Astrocyte (in vitro differentiated cells and primary cell): ENCODE measurements at regions not wholly inside any gene's neighbourhood (a gene's known extent, or its start where the extent isn't known, plus 50 kb on each side); places are given as distances from the start of the nearest gene placed in this dataset.

Experiments used
- DNase-seq: peaks from one replicate; pipeline ENCODE4 v3.0.0-alpha.2; 2010; ENCODE audit warnings: low read depth
- FAIRE-seq: peaks from 2 replicates; lab custom pipeline; 2011; peaks lifted over from hg19 to GRCh38; lab: Jason Lieb, UNC
- H2AFZ ChIP-seq: 2 replicates; pipeline ENCODE4 v1.6.0; 2012; ENCODE audit warnings: low read depth, low read length, inconsistent platforms
- H3K27ac ChIP-seq: 2 replicates; pipeline ENCODE4 v1.5.1; 2011; ENCODE audit warnings: low read depth, low read length, inconsistent platforms
- H3K27me3 ChIP-seq: 2 replicates; pipeline ENCODE4 v1.6.0; 2011; ENCODE audit warnings: low read length, inconsistent platforms; ENCODE audit not compliant: insufficient read depth
- H3K36me3 ChIP-seq: 2 replicates; pipeline ENCODE4 v1.5.1; 2011; ENCODE audit warnings: low read length, inconsistent platforms; ENCODE audit not compliant: insufficient read depth
- H3K4me1 ChIP-seq: 2 replicates; pipeline ENCODE4 v1.5.1; 2011; ENCODE audit warnings: low read length, inconsistent platforms; ENCODE audit not compliant: insufficient read depth
- H3K4me2 ChIP-seq: 2 replicates; pipeline ENCODE4 v1.6.0; 2012; ENCODE audit warnings: low read length, inconsistent platforms
- H3K4me3 ChIP-seq: 2 replicates; pipeline ENCODE4 v1.5.1; 2011; ENCODE audit warnings: low read depth, mild to moderate bottlenecking, low read length, inconsistent platforms; ENCODE audit not compliant: insufficient read depth
- H3K79me2 ChIP-seq: 2 replicates; pipeline ENCODE4 v1.6.0; 2012; ENCODE audit warnings: mild to moderate bottlenecking, low read length, inconsistent platforms; ENCODE audit not compliant: insufficient read depth
- H3K9ac ChIP-seq: 2 replicates; pipeline ENCODE4 v1.6.0; 2012; ENCODE audit warnings: mild to moderate bottlenecking, low read length, inconsistent platforms
- H3K9me3 ChIP-seq: 2 replicates; pipeline ENCODE4 v1.5.1; 2012; ENCODE audit warnings: low read depth, mild to moderate bottlenecking, low read length, inconsistent platforms; ENCODE audit not compliant: insufficient read depth
- H4K20me1 ChIP-seq: 2 replicates; pipeline ENCODE4 v1.6.0; 2012; ENCODE audit warnings: low read length, inconsistent platforms; ENCODE audit not compliant: insufficient read depth
- H3K27ac Mint-ChIP-seq: one replicate; pipeline ENCODE4 v1.8.0; 2021; ENCODE audit warnings: mild to moderate bottlenecking, mixed read lengths; ENCODE audit not compliant: unreplicated experiment
- H3K27me3 Mint-ChIP-seq: one replicate; pipeline ENCODE4 v1.8.0; 2021; ENCODE audit warnings: low read depth, mixed read lengths; ENCODE audit not compliant: unreplicated experiment
- H3K36me3 Mint-ChIP-seq: one replicate; pipeline ENCODE4 v1.8.0; 2021; ENCODE audit warnings: low read depth, mixed read lengths; ENCODE audit not compliant: unreplicated experiment
- H3K4me1 Mint-ChIP-seq: one replicate; pipeline ENCODE4 v1.8.0; 2021; ENCODE audit warnings: low read depth, mixed read lengths; ENCODE audit not compliant: unreplicated experiment
- H3K4me3 Mint-ChIP-seq: one replicate; pipeline ENCODE4 v1.8.0; 2021; ENCODE audit warnings: mild to moderate bottlenecking, moderate library complexity, mixed read lengths; ENCODE audit not compliant: unreplicated experiment
- H3K9me3 Mint-ChIP-seq: one replicate; pipeline ENCODE4 v1.8.0; 2021; ENCODE audit warnings: mild to moderate bottlenecking, mixed read lengths; ENCODE audit not compliant: unreplicated experiment
- EZH2 ChIP-seq: IDR thresholded peaks from 2 replicates; pipeline ENCODE4 v1.6.1; 2012; ENCODE audit warnings: mild to moderate bottlenecking, low read length, inconsistent platforms; ENCODE audit not compliant: insufficient read depth
- TF ChIP-seq, protein P1 (sequence below): IDR thresholded peaks from 2 replicates; pipeline ENCODE4 v1.5.1; 2011; ENCODE audit warnings: low read depth, mild to moderate bottlenecking, inconsistent platforms, low read length, moderate library complexity; ENCODE audit not compliant: insufficient read depth

DNA sequence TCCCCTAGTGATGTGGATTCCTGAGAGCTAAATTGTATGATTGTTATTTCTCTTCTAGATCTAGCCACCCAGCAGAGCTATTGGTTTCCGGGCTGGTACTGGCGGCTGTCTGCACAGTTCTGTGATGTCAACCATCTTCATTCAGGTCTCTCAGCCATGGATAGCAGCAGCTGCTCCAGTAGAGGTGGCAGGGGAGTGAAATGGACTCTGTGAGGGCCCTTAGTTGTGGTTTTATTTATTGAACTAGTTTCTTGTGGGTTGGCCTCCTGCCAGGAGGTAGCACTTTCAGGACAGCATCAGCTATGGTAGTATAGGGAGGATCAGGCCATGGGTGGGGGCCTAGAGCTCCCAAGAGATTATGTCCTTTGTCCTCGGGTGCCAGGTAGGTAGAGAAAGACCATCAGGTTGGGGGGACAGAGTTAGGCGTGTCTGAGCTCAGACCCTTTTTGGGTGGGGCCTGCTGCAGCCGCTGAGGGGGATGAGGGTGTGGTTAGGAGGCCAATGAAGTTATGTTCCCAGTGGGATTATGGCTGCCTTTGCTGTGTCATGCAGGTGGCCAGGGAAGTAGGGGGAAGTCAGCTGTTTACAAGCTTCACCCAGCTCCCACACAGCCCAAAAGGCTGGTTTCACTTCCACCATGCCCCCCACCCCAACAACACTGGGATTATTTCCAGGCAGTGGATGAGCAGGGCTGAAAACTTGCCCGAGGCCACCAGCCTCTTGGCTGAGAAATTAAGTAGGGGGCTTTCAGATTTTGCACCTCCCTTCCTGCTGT is 55.1 kb upstream of the RGS4 start:
- Histone ChIP-seq H2AFZ (no peak overlapping the region), H4K20me1 (no peaks in the 10 kb centered on the region), H3K9me3 (no peaks in the 10 kb centered on the region), H3K27me3 (no peaks in the 10 kb centered on the region), H3K36me3 (no peaks in the 10 kb centered on the region), H3K4me1 (no peaks in the 10 kb centered on the region), H3K79me2 (no peaks in the 10 kb centered on the region), H3K27ac (no peak overlapping the region), H3K4me2 (no peak overlapping the region), H3K9ac (no peak overlapping the region), H3K4me3 (no peak overlapping the region)
- Mint-ChIP-seq H3K9me3 (peaks cover 4% of the 10 kb centered on the region), H3K4me3 (no peak overlapping the region), H3K27ac (peak overlapping the region; percentile 36), H3K27me3 (no peaks in the 10 kb centered on the region), H3K36me3 (no peaks in the 10 kb centered on the region), H3K4me1 (no peaks in the 10 kb centered on the region)
- DNase-seq (no peak), FAIRE-seq (no peak)
- TF ChIP-seq, protein P1, sequence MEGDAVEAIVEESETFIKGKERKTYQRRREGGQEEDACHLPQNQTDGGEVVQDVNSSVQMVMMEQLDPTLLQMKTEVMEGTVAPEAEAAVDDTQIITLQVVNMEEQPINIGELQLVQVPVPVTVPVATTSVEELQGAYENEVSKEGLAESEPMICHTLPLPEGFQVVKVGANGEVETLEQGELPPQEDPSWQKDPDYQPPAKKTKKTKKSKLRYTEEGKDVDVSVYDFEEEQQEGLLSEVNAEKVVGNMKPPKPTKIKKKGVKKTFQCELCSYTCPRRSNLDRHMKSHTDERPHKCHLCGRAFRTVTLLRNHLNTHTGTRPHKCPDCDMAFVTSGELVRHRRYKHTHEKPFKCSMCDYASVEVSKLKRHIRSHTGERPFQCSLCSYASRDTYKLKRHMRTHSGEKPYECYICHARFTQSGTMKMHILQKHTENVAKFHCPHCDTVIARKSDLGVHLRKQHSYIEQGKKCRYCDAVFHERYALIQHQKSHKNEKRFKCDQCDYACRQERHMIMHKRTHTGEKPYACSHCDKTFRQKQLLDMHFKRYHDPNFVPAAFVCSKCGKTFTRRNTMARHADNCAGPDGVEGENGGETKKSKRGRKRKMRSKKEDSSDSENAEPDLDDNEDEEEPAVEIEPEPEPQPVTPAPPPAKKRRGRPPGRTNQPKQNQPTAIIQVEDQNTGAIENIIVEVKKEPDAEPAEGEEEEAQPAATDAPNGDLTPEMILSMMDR = no peak
- TF ChIP-seq EZH2 = no peak

DNA sequence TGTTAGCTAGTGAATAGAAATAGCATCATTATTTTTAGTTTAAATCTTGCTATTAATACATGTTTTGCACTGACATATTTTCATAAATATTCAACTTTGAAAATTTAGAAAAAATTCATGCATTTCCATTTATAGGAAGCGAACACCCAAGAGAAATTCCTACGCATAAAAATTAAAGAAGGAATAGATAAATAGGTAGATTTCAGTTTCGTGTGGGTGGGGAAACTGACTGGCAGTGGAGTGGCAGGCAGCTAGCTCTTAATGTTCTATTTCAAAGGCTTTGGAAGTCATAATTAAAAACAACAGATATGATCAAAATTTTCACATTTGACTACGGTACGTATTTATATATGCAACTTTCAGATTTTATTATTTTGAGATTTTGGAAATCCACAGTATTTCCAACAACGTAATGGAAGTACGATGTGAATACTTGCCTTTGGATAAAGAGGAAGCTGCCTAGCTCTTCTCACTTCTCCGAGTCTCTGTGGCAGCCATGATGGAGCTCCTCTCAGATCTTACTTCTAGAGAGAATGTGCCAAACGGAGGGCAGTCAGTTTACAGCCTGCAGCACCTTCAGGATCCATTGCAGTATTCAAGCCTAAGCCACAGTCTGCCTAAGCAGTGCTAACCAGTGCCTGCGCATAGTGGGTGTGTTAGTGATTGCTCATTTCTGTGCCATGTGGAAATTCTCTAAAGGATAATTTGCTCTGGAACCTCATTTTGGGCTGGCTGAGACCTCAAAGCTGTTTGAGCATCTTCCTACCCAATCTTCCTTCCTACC is 62.9 kb upstream of the RGS4 start:
- no peak overlapping the region for H3K4me3 ChIP-seq
- H3K4me3 Mint-ChIP-seq = no peak overlapping the region
- H4K20me1 ChIP-seq = no peaks in the 10 kb centered on the region
- no peak overlapping the region for H2AFZ ChIP-seq
- no peaks in the 10 kb centered on the region for H3K79me2 ChIP-seq
- H3K9me3 ChIP-seq = no peaks in the 10 kb centered on the region
- no peak overlapping the region for H3K4me2 ChIP-seq
- H3K9ac ChIP-seq = no peak overlapping the region
- H3K4me1 ChIP-seq = no peaks in the 10 kb centered on the region
- TF ChIP-seq EZH2 = no peak
- TF ChIP-seq, protein P1 = no peak
- no peak overlapping the region for H3K27ac ChIP-seq
- H3K27me3 Mint-ChIP-seq = peaks cover 3% of the 10 kb centered on the region
- H3K9me3 Mint-ChIP-seq = no peaks in the 10 kb centered on the region
- no peaks in the 10 kb centered on the region for H3K36me3 ChIP-seq
- no peak overlapping the region for H3K27ac Mint-ChIP-seq
- H3K4me1 Mint-ChIP-seq = no peaks in the 10 kb centered on the region
- H3K27me3 ChIP-seq = no peaks in the 10 kb centered on the region
- H3K36me3 Mint-ChIP-seq = no peaks in the 10 kb centered on the region
- DNase-seq (no peak), FAIRE-seq (no peak)
